ENCODE measurements at regions not wholly inside any gene's neighbourhood (a gene's known extent, or its start where the extent isn't known, plus 50 kb on each side); places are given as distances from the start of the nearest gene placed in this dataset.

GRCh38 chr15:66996094-66996493, 69.3 kb upstream of the SMAD3 start:
- TF ChIP-seq CTCF (IDR thresholded peaks at IDR 0.05) (no peak), EP300 (IDR thresholded peaks at IDR 0.05) (no peak)
